Left lung (tissue), 4 donors: ENCODE measurements at regions not wholly inside any gene's neighbourhood (a gene's known extent, or its start where the extent isn't known, plus 50 kb on each side); places are given as distances from the start of the nearest gene placed in this dataset.

Experiments
- ATAC-seq: fragments of 200-7000 bp; cut with Tn5 transposase; one replicate; pipeline ENCODE4 v1.9.1; 2020; ENCODE audit warnings: moderate library complexity
- DNase-seq, 4 donors: peaks; one replicate each; pipeline ENCODE4 v3.0.0-alpha.2; 2013 to 2020
- H3K27ac ChIP-seq, 2 donors: fragments of 200-600 bp; sonication (generic) in 1 of 2; one replicate each; pipeline versions ENCODE4 v1.5.0 to v1.8.0; 2020 to 2021
- H3K27me3 ChIP-seq, 2 donors: fragments of 200-600 bp; sonication (generic) in 1 of 2; one replicate each; pipeline versions ENCODE4 v1.5.0 to v1.8.0; 2020 to 2021
- H3K36me3 ChIP-seq, 2 donors: fragments of 200-600 bp; sonication (generic) in 1 of 2; one replicate each; pipeline versions ENCODE4 v1.5.0 to v1.8.0; 2020 to 2021
- H3K4me1 ChIP-seq, 2 donors: fragments of 200-600 bp; one replicate each; pipeline ENCODE4 v1.8.0; 2021
- H3K4me3 ChIP-seq, 2 donors: fragments of 200-600 bp; sonication (generic) in 1 of 2; one replicate each; pipeline versions ENCODE4 v1.5.0 to v1.8.0; 2020 to 2021; ENCODE audit warnings: mild to moderate bottlenecking in 1 of 2
- H3K9me3 ChIP-seq, 2 donors: fragments of 200-600 bp; sonication (generic) in 1 of 2; one replicate each; pipeline versions ENCODE4 v1.5.0 to v1.8.0; 2020 to 2021
- intact Hi-C, 2 donors: fragments of 100-400 bp; cut with DNase I; formaldehyde crosslinking; loops; one replicate each; pipeline versions ENCODE4 v1.11.2 to v1.14.2; 2022
- TF ChIP-seq, protein P1 (sequence below), 2 donors: fragments of 200-600 bp; sonication (generic) in 1 of 2; IDR thresholded peaks; one replicate each; pipeline versions ENCODE4 v1.5.0 to v1.8.0; 2021; ENCODE audit warnings: antibody characterized with exemption in 2 of 2
- donor health status: DM: no; HTN: yes; CAD: no.
- donor health status: DM: no; HTN: no; CAD: no.

DNA sequence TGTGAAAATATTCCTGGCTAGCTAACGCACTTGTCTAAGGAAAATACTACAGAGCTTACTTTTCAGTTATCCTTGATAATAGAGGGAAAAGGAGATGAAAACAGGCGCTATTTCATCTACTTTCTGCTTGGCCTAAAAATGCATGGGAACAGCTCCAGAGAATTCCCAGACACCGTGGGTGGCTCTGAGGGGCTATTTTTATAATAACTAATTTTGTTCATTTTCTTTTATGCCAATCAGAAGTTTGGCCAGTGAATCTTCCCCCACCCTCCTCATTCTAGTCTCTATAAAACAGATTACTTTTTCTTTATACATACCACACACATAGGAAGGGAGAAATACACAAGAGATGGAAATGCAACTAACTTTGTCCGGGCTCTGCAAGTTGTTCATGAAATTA is 322.9 kb downstream of the SETD4 start:
- no peak overlapping the region for H3K27ac ChIP-seq
- H3K4me1 ChIP-seq = no peaks in the 10 kb centered on the region
- H3K9me3 ChIP-seq = peaks cover 0 to 8% of the 10 kb centered on the region in 2 donors
- peaks cover 0 to 4% of the 10 kb centered on the region in 2 donors for H3K27me3 ChIP-seq
- DNase-seq (no peak), ATAC-seq (no peak)
- H3K36me3 ChIP-seq = no peaks in the 10 kb centered on the region
- TF ChIP-seq, protein P1, sequence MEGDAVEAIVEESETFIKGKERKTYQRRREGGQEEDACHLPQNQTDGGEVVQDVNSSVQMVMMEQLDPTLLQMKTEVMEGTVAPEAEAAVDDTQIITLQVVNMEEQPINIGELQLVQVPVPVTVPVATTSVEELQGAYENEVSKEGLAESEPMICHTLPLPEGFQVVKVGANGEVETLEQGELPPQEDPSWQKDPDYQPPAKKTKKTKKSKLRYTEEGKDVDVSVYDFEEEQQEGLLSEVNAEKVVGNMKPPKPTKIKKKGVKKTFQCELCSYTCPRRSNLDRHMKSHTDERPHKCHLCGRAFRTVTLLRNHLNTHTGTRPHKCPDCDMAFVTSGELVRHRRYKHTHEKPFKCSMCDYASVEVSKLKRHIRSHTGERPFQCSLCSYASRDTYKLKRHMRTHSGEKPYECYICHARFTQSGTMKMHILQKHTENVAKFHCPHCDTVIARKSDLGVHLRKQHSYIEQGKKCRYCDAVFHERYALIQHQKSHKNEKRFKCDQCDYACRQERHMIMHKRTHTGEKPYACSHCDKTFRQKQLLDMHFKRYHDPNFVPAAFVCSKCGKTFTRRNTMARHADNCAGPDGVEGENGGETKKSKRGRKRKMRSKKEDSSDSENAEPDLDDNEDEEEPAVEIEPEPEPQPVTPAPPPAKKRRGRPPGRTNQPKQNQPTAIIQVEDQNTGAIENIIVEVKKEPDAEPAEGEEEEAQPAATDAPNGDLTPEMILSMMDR (IDR thresholded peaks at IDR 0.05) = no peak
- no peak overlapping the region for H3K4me3 ChIP-seq
- intact Hi-C loops = no loop called here

DNA sequence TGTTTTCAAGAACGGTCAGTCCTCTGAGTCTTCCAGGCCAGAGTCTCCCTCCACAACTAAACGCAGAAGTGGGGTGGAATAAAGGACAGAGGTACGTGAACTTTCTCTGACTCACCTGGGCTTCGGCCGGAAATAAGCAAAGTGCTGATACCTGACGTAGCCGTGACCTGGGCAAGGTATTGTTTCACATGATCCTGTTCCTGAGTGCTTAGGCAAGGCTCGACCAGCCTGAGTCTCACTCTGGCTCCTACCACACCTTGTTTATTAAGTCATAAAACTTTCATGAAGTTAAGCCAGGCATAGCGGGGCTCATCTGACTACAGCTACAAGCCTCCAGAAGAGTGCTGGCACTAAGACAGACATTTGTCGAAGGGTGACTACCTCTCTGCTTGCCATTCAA is 327.5 kb downstream of the SETD4 start:
- no peak overlapping the region for H3K4me3 ChIP-seq
- H3K4me1 ChIP-seq = no peaks in the 10 kb centered on the region
- peaks cover 0 to 9% of the 10 kb centered on the region in 2 donors for H3K27me3 ChIP-seq
- no peaks in the 10 kb centered on the region for H3K36me3 ChIP-seq
- no peaks in the 10 kb centered on the region for H3K9me3 ChIP-seq
- intact Hi-C loops = no loop called here
- ATAC-seq (no peak), DNase-seq (no peak)
- H3K27ac ChIP-seq = no peak overlapping the region
- TF ChIP-seq, protein P1 (IDR thresholded peaks at IDR 0.05) = no peak

DNA sequence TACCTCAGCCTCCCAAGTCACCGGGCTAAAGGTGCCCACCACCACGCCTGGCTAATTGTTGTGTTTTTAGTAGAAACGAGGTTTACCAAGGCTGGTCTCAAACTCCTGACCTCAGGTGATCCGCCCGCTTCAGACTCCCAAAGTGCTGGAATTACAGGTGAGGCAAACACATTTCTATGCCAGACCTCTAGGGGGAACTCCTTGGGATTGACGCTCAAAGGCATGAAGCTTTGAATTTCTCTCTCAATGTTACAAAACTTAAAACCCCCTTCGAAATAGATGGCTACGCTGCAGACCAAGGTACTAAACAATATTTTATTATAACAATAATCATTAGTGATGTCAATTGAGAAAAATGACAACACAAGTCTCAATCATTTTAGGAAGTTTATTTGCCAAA is 330.0 kb downstream of the SETD4 start:
- DNase-seq = no peak
- intact Hi-C loops = no loop called here
- H3K9me3 ChIP-seq = no peaks in the 10 kb centered on the region
- no peaks in the 10 kb centered on the region for H3K36me3 ChIP-seq
- H3K27me3 ChIP-seq = peaks cover 0 to 17% of the 10 kb centered on the region in 2 donors
- no peak for ATAC-seq
- no peaks in the 10 kb centered on the region for H3K4me1 ChIP-seq
- H3K4me3 ChIP-seq = no peak overlapping the region
- TF ChIP-seq, protein P1 (IDR thresholded peaks at IDR 0.05) = no peak
- H3K27ac ChIP-seq = no peak overlapping the region

DNA sequence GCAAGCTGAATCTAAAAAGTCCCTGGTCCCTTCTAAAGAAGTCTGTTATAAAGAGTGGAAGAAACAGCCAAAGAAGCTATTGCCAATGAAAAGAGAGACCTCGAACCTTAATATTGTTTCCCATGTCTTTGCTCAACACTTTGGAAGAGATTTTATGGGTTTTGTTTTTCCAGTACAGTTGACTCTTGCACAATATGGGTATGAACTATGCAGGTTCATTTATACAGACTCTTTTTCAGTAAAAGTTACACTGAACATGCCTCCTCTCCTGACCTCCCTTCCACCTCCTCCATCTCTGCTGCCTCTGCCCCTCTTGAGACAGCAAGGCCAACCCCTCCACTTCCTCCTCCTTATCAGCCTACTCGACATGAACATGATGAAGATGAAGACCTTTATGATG is 332.5 kb downstream of the SETD4 start:
- H3K27me3 ChIP-seq = peaks cover 0 to 17% of the 10 kb centered on the region in 2 donors
- no peaks in the 10 kb centered on the region for H3K36me3 ChIP-seq
- DNase-seq = no peak
- H3K9me3 ChIP-seq = no peaks in the 10 kb centered on the region
- H3K27ac ChIP-seq = no peak overlapping the region
- no peak overlapping the region for H3K4me3 ChIP-seq
- TF ChIP-seq, protein P1 (IDR thresholded peaks at IDR 0.05) = no peak
- H3K4me1 ChIP-seq = no peaks in the 10 kb centered on the region
- ATAC-seq = no peak
- intact Hi-C loops = no loop called here

DNA sequence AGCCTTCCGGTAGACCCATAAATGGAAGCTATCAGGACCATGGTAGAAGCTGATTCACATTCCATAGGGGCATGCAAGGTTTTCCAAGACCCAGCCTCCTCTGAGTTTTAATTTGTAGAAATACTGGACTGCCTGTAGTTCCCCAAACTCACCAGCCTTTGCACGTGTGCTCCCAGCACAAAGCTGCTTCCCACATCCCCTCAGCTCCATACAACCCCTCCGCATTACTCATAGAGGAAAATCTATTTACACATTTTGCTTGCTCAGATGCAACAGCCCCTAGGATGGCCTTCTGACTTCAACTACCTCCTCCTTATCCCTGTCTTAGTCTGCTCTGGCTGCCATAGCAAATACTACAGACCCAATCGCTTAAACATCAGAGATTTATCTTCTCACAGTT is 336.2 kb downstream of the SETD4 start:
- no peak overlapping the region for H3K27ac ChIP-seq
- H3K4me1 ChIP-seq = no peaks in the 10 kb centered on the region
- intact Hi-C loops = no loop called here
- no peaks in the 10 kb centered on the region for H3K9me3 ChIP-seq
- no peaks in the 10 kb centered on the region for H3K36me3 ChIP-seq
- no peak overlapping the region for H3K4me3 ChIP-seq
- peaks cover 0 to 8% of the 10 kb centered on the region in 2 donors for H3K27me3 ChIP-seq
- no peak for DNase-seq
- TF ChIP-seq, protein P1 (IDR thresholded peaks at IDR 0.05) = no peak
- ATAC-seq = no peak
